ENCODE measurements at regions not wholly inside any gene's neighbourhood (a gene's known extent, or its start where the extent isn't known, plus 50 kb on each side); places are given as distances from the start of the nearest gene placed in this dataset.

- Histone ChIP-seq H3K27ac (no peak overlapping the region), H3K27me3 (no peaks in the 10 kb centered on the region), H3K9me3 (peaks cover 0 to 12% (median 0%) of the 10 kb centered on the region in 4 donors), H3K36me3 (no peaks in the 10 kb centered on the region), H3K4me3 (no peak overlapping the region), H3K4me1 (no peaks in the 10 kb centered on the region)
- no peak for DNase-seq (ENCODE audit: low spot score in 2 of 2)
- TF ChIP-seq EP300 (IDR thresholded peaks at IDR 0.05): no peak
- TF ChIP-seq POLR2A (IDR thresholded peaks at IDR 0.05): no peak
- TF ChIP-seq CTCF (IDR thresholded peaks at IDR 0.05): no peak
- WGBS, 2 donors: 83 to 86% methylated on average over 6 of the region's 6 CpGs
Measured at GRCh38 chr1:212532469-212533147, 76.0 kb upstream of the ATF3 start.

DNA sequence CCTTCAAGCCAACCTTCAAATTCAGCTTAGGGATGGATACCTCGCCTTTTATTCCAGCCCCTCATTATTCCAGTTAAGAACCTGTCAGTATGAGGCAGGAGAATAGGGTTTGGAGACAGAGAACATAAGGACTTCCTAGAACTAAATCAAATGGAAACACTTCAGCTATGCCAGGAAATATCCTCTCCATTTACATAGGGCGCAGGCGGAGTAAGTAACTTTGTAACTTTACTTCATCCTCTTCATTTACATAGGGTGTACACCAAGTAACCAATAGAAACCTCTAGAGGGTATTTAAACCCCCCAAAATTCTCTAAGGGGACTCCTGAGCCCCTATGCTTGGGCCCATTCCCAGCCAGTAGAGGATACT, 75.4 kb upstream of the ATF3 start:
- Histone ChIP-seq H3K4me3 (no peak overlapping the region), H3K9me3 (peaks cover 0 to 16% (median 0%) of the 10 kb centered on the region in 4 donors), H3K27me3 (no peaks in the 10 kb centered on the region), H3K27ac (no peak overlapping the region), H3K36me3 (no peaks in the 10 kb centered on the region), H3K4me1 (no peaks in the 10 kb centered on the region)
- TF ChIP-seq POLR2A (IDR thresholded peaks at IDR 0.05) (no peak), EP300 (IDR thresholded peaks at IDR 0.05) (no peak)
- DNase-seq (ENCODE audit: low spot score in 2 of 2): no peak
- 91 to 94% methylated on average over 3 of the region's 3 CpGs for WGBS, 2 donors

GRCh38 chr1:212536586-212536985, 72.0 kb upstream of the ATF3 start:
- Histone ChIP-seq H3K9me3 (peaks cover 0 to 17% (median 0%) of the 10 kb centered on the region in 4 donors), H3K36me3 (no peaks in the 10 kb centered on the region), H3K4me3 (no peak overlapping the region), H3K4me1 (peaks cover 0 to 6% (median 0%) of the 10 kb centered on the region in 4 donors), H3K27ac (no peak overlapping the region), H3K27me3 (no peaks in the 10 kb centered on the region)
- 95% methylated on average over 6 of the region's 6 CpGs for WGBS, 2 donors
- no peak for TF ChIP-seq POLR2A (IDR thresholded peaks at IDR 0.05)
- no peak for DNase-seq (ENCODE audit: low spot score in 2 of 2)

- no peaks in the 10 kb centered on the region for H3K27me3 ChIP-seq
- H3K4me3 ChIP-seq: no peak overlapping the region
- no peak for TF ChIP-seq EP300 (IDR thresholded peaks at IDR 0.05)
- TF ChIP-seq POLR2A (IDR thresholded peaks at IDR 0.05): no peak
- no peak for TF ChIP-seq CTCF (IDR thresholded peaks at IDR 0.05)
- 5 to 43% methylated on average over 1 of the region's 1 CpG for WGBS, 2 donors
- H3K36me3 ChIP-seq: no peaks in the 10 kb centered on the region
- no peak overlapping the region for H3K27ac ChIP-seq
- DNase-seq (ENCODE audit: low spot score in 2 of 2): no peak
- H3K9me3 ChIP-seq: peaks cover 0 to 17% (median 0%) of the 10 kb centered on the region in 4 donors
- H3K4me1 ChIP-seq: peaks cover 0 to 6% (median 0%) of the 10 kb centered on the region in 4 donors
Measured at GRCh38 chr1:212537610-212538009, 71.0 kb upstream of the ATF3 start.

DNA sequence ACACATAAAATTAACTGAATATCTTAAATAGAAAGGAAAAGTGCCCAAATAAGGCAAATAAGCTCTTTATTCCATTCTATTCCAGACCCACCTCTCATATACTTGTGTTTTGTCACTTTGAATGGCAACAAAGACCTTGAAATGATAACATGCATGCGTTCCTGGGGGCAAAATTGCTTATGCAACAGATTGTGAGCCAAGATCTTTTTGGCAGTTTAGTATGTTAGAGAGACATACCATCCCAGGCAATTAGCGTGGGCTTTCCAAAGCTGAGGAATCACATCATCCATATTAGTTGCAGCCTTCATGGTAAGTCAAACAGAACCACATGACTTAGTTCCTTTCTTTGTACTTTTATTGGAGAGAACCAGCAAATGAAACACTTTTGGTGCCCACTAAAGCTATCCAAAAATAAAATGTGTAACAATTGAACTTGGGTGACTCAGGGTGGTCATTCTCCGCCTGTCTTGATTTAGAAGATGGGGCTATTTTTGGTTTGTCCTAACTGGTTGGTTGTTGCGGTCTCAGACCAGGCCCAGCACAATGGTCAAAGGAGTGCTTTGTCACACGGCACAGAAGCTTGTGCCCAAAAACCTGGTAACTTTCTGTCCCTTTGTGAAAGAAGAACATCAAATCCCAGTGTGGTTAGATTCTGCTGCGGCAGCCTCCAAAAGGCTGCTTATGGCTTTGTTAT, 68.7 kb upstream of the ATF3 start:
- Histone ChIP-seq H3K4me3 (no peak overlapping the region), H3K27me3 (no peaks in the 10 kb centered on the region), H3K4me1 (peaks cover 0 to 6% (median 0%) of the 10 kb centered on the region in 4 donors), H3K9me3 (peaks cover 0 to 17% (median 0%) of the 10 kb centered on the region in 4 donors), H3K36me3 (no peaks in the 10 kb centered on the region), H3K27ac (peak overlapping the region in 2 of 4 donors; percentile 16 to 60)
- DNase-seq (ENCODE audit: low spot score in 2 of 2): no peak
- 50 to 63% methylated on average over 6 of the region's 6 CpGs for WGBS, 2 donors
- TF ChIP-seq CTCF (IDR thresholded peaks at IDR 0.05): no peak
- TF ChIP-seq POLR2A (IDR thresholded peaks at IDR 0.05): no peak
- TF ChIP-seq EP300 (IDR thresholded peaks at IDR 0.05): no peak

DNA sequence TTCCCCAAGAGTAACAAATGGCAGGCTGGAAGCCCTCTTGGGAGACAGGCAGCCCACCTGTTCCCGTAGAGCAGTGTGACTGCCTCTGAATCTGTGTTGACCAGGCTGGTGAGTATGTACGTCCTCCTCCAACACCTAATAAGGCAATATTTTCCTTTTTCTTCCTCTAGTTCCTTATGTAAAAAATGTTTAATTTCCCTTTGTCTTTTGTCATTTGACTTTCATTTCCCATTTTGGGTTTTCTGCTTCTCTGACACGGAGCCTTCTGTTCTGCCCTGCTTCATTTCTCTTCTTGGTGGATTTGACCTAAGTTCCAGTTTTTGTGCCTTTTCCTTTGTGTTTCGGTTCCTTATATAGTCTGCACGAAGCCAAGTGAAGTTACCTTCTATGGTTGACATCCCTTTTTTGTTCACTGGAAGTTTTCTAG, 65.8 kb upstream of the ATF3 start:
- Histone ChIP-seq H3K9me3 (peaks cover 0 to 3% (median 0%) of the 10 kb centered on the region in 4 donors), H3K4me3 (no peak overlapping the region), H3K4me1 (peaks cover 0 to 15% (median 6%) of the 10 kb centered on the region in 4 donors), H3K27me3 (no peaks in the 10 kb centered on the region), H3K36me3 (no peaks in the 10 kb centered on the region), H3K27ac (peak overlapping the region in 2 of 4 donors; percentile 57 to 80)
- 65 to 77% methylated on average over 5 of the region's 5 CpGs for WGBS, 2 donors
- no peak for DNase-seq (ENCODE audit: low spot score in 2 of 2)
- TF ChIP-seq POLR2A (IDR thresholded peaks at IDR 0.05): peak in 1 of 2 donors; percentile 13
- TF ChIP-seq CTCF (IDR thresholded peaks at IDR 0.05): no peak
- TF ChIP-seq EP300 (IDR thresholded peaks at IDR 0.05): peak; percentile 55 to 79

All from tibial nerve (tissue), 4 donors.